ENCODE measurements at regions not wholly inside any gene's neighbourhood (a gene's known extent, or its start where the extent isn't known, plus 50 kb on each side); places are given as distances from the start of the nearest gene placed in this dataset.
"Not testable (repeated sequence)": the region's sequence is repeated elsewhere in the genome, so short reads cannot be mapped to it uniquely, and the experiment has no call there.

DNA sequence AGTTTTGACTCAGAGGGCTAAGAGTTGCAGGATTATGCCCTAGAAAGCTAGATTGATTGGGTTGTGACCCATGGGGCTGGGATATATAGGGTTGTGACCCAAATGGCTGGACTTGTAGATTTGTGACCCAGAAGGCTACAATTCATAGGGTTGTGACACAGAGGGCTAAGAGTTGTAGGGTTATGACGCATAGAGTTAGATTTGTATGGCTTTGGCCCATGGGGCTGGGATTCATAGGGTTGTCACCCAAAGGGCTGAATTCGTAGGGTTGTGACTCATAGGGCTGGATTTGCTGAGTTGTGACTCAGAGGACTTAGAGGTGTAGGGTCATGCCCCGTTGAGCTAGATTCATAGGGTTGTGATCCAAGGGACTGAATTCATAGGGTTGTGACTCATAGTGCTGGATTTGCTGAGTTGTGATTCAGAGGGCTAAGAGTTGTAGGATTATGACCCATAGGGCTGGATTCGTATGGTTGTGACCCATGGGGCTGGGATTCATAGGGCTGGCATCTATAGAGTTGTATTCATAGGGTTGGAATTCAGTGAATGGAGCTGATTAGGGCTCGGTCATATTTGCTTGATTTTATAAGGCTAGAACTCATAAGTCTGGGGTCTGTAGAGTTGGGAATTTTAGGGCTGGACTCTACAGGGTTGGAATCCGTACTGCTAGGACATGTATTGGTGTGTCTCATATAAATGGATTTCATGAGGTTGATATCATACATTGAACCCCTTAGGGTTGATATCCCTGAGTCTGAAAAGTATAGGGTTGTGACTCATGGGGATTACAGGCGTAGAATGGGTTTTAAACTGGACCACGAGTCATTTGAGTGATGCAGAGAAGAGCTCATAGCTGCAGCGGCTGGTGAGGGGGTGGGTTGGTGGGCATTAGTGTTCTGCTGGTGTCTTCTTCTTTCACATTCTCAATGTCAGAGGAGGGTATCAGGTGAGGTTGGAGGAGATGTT, 125.7 kb downstream of the CRLF2 start:
- Histone ChIP-seq H2BK20ac (ENCODE audit: low read depth, low read length) (no peak overlapping the region), H3K9me3 (ENCODE audit: control insufficient read depth, insufficient read depth, low read length) (peaks cover 22% of the 10 kb centered on the region), H3K56ac (ENCODE audit: extremely low read depth, insufficient read depth, low read length) (no peak overlapping the region), H3K18ac (ENCODE audit: low read depth, low read length) (no peak overlapping the region), H3K36me3 (ENCODE audit: control insufficient read depth, insufficient read depth, low read length) (no peaks in the 10 kb centered on the region), H3K4me1 (ENCODE audit: control insufficient read depth, insufficient read depth, low read length) (no peaks in the 10 kb centered on the region), H3K27ac (ENCODE audit: insufficient read depth, low read length) (no peak overlapping the region), H2AK9ac (replicated peaks; ENCODE audit: low read depth, low read length, poor library complexity) (no peak overlapping the region), H3K9ac (ENCODE audit: low read depth, low read length) (no peak overlapping the region), H2BK5ac (ENCODE audit: low read depth, low read length, poor library complexity, severe bottlenecking) (no peak overlapping the region), H3K9me1 (ENCODE audit: insufficient read depth, low read length) (no peaks in the 10 kb centered on the region), H2BK120ac (ENCODE audit: low read depth, low read length) (no peak overlapping the region), H3K4ac (ENCODE audit: low read depth, low read length) (no peak overlapping the region), H4K91ac (ENCODE audit: insufficient read depth, low read depth, low read length) (no peak overlapping the region), H3K79me1 (ENCODE audit: low read depth in 1 of 2, low read length in 2 of 2) (no peaks in the 10 kb centered on the region), H4K8ac (ENCODE audit: low read depth in 2 of 2, low read length in 2 of 2) (no peak overlapping the region), H3K23ac (ENCODE audit: low read depth, low read length) (no peak overlapping the region), H2AFZ (replicated peaks; ENCODE audit: low read length, poor library complexity) (no peak overlapping the region), H3K4me2 (ENCODE audit: low read depth, low read length) (no peak overlapping the region), H3K14ac (replicated peaks; ENCODE audit: low read depth, low read length) (no peak overlapping the region), H4K20me1 (ENCODE audit: insufficient read depth, low read length) (no peaks in the 10 kb centered on the region), H4K5ac (ENCODE audit: low read depth, low read length) (no peak overlapping the region), H3K4me3 (ENCODE audit: insufficient read depth, low read depth, low read length) (no peak overlapping the region), H3K27me3 (ENCODE audit: control insufficient read depth, insufficient read depth, low read length) (no peaks in the 10 kb centered on the region), H2BK15ac (ENCODE audit: low read depth, low read length) (no peak overlapping the region), H2AK5ac (ENCODE audit: low read depth, low read length) (no peak overlapping the region)
- dilution Hi-C loops (cut with HindIII; ENCODE audit: low sequenced_read_pairs, unreplicated experiment): no loop called here
- TF ChIP-seq RFX5 (IDR thresholded peaks at IDR 0.05; ENCODE audit: low read depth, low read length) (no peak), SMC3 (IDR thresholded peaks at IDR 0.05; ENCODE audit: low read depth, low read length) (no peak), MXI1 (IDR thresholded peaks at IDR 0.05; ENCODE audit: borderline replicate concordance, low read depth, low read length) (no peak)
- intact Hi-C loops (cut with micrococcal nuclease): no loop called here
- CTCF ChIA-PET: no interaction called here
- no TSS peak for BruUV-seq (replicated peaks)
- ATAC-seq (ENCODE audit: low read depth) (no peak), DNase-seq (no peak)
- 13% methylated on average over 6 of the region's 9 CpGs; no CpG with 5 or more reads in 1 of the 2 experiments for WGBS, 2 experiments (ENCODE audit: extremely low coverage in 2 of 2, insufficient read length in 1 of 2)
- POLR2A ChIA-PET (ENCODE audit: unreplicated experiment): no interaction called here
- in situ Hi-C loops (cut with MboI; ENCODE audit: low sequenced_read_pairs): no loop called here

DNA sequence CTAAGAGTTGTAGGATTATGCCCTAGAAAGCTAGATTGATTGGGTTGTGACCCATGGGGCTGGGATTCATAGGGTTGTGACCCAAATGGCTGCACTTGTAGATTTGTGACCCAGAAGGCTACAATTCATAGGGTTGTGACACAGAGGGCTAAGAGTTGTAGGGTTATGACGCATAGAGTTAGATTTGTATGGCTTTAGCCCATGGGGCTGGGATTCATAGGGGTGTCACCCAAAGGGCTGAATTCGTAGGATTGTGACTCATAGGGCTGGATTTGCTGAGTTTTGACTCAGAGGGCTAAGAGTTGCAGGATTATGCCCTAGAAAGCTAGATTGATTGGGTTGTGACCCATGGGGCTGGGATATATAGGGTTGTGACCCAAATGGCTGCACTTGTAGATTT, 126.6 kb downstream of the CRLF2 start:
- dilution Hi-C loops (cut with HindIII; ENCODE audit: low sequenced_read_pairs, unreplicated experiment); H3K4me3 ChIP-seq (ENCODE audit: insufficient read depth, low read depth, low read length); H4K8ac ChIP-seq (ENCODE audit: low read depth in 2 of 2, low read length in 2 of 2); H3K9me1 ChIP-seq (ENCODE audit: insufficient read depth, low read length); H3K4ac ChIP-seq (ENCODE audit: low read depth, low read length); H3K23ac ChIP-seq (ENCODE audit: low read depth, low read length); ATAC-seq (ENCODE audit: low read depth); H3K14ac ChIP-seq (replicated peaks; ENCODE audit: low read depth, low read length); H3K27ac ChIP-seq (ENCODE audit: insufficient read depth, low read length); H4K91ac ChIP-seq (ENCODE audit: insufficient read depth, low read depth, low read length); H2BK120ac ChIP-seq (ENCODE audit: low read depth, low read length); POLR2A ChIA-PET (ENCODE audit: unreplicated experiment); H3K79me1 ChIP-seq (ENCODE audit: low read depth in 1 of 2, low read length in 2 of 2); H2AK9ac ChIP-seq (replicated peaks; ENCODE audit: low read depth, low read length, poor library complexity); H3K56ac ChIP-seq (ENCODE audit: extremely low read depth, insufficient read depth, low read length); H3K36me3 ChIP-seq (ENCODE audit: control insufficient read depth, insufficient read depth, low read length); H3K27me3 ChIP-seq (ENCODE audit: control insufficient read depth, insufficient read depth, low read length); H4K20me1 ChIP-seq (ENCODE audit: insufficient read depth, low read length); H2AK5ac ChIP-seq (ENCODE audit: low read depth, low read length); H3K18ac ChIP-seq (ENCODE audit: low read depth, low read length); BruUV-seq (replicated peaks); H3K4me1 ChIP-seq (ENCODE audit: control insufficient read depth, insufficient read depth, low read length); H4K5ac ChIP-seq (ENCODE audit: low read depth, low read length); CTCF ChIA-PET; H2BK15ac ChIP-seq (ENCODE audit: low read depth, low read length); H2BK5ac ChIP-seq (ENCODE audit: low read depth, low read length, poor library complexity, severe bottlenecking); in situ Hi-C loops (cut with MboI; ENCODE audit: low sequenced_read_pairs); H3K9ac ChIP-seq (ENCODE audit: low read depth, low read length); H2AFZ ChIP-seq (replicated peaks; ENCODE audit: low read length, poor library complexity); H2BK20ac ChIP-seq (ENCODE audit: low read depth, low read length); H3K4me2 ChIP-seq (ENCODE audit: low read depth, low read length); DNase-seq; intact Hi-C loops (cut with micrococcal nuclease): not testable (repeated sequence)
- H3K9me3 ChIP-seq (ENCODE audit: control insufficient read depth, insufficient read depth, low read length): peaks cover 22% of the 10 kb centered on the region
- 56% methylated on average over 2 of the region's 2 CpGs; no CpG with 5 or more reads in 1 of the 2 experiments for WGBS, 2 experiments (ENCODE audit: extremely low coverage in 2 of 2, insufficient read length in 1 of 2)
